NT2/D1 (cell line): ENCODE measurements at regions not wholly inside any gene's neighbourhood (a gene's known extent, or its start where the extent isn't known, plus 50 kb on each side); places are given as distances from the start of the nearest gene placed in this dataset.

Source experiments
- SUZ12 ChIP-seq: IDR thresholded peaks from 2 replicates; pipeline ENCODE4 v1.6.1; 2011; ENCODE audit not compliant: insufficient read length, insufficient read depth; ENCODE audit errors: extremely low read depth
- YY1 ChIP-seq: IDR thresholded peaks from 2 replicates; pipeline ENCODE4 v1.6.1; 2011; ENCODE audit not compliant: insufficient read length, insufficient read depth
- ZNF274 ChIP-seq: IDR thresholded peaks from 2 replicates; pipeline ENCODE4 v1.6.1; 2011; ENCODE audit warnings: mild to moderate bottlenecking, low read depth, low read length

- TF ChIP-seq YY1 (no peak), ZNF274 (no peak), SUZ12 (no peak)
Measured at GRCh38 chr1:184909019-184909418, 65.3 kb downstream of the NIBAN1 start.
